GM12891 (cell line): ENCODE measurements at regions not wholly inside any gene's neighbourhood (a gene's known extent, or its start where the extent isn't known, plus 50 kb on each side); places are given as distances from the start of the nearest gene placed in this dataset.
"Not testable (repeated sequence)": the region's sequence is repeated elsewhere in the genome, so short reads cannot be mapped to it uniquely, and the experiment has no call there.

Experiments used
- DNase-seq: peaks from one replicate; pipeline ENCODE4 v3.0.0; 2011; ENCODE audit warnings: low spot score; ENCODE audit not compliant: insufficient read length
- FAIRE-seq: peaks from 2 replicates; lab custom pipeline; 2011; peaks lifted over from hg19 to GRCh38; lab: Jason Lieb, UNC
- PAX5 ChIP-seq: IDR thresholded peaks from 2 replicates; pipeline ENCODE4 v1.6.1; 2011; ENCODE audit warnings: low read length, moderate library complexity, mild to moderate bottlenecking; ENCODE audit not compliant: insufficient read depth, severe bottlenecking
- POLR2A ChIP-seq: IDR thresholded peaks from 2 replicates; pipeline ENCODE4 v1.6.1; 2011; ENCODE audit warnings: low read depth, low read length, control low read depth
- POLR2AphosphoS5 ChIP-seq: IDR thresholded peaks from 2 replicates; pipeline ENCODE4 v1.6.1; 2011; ENCODE audit warnings: low read depth, low read length, control low read depth
- POU2F2 ChIP-seq: IDR thresholded peaks from 2 replicates; pipeline ENCODE4 v1.6.1; 2011; ENCODE audit warnings: low read depth, mild to moderate bottlenecking, control low read depth, low read length, moderate library complexity
- SPI1 ChIP-seq: IDR thresholded peaks from 2 replicates; pipeline ENCODE4 v1.6.1; 2011; ENCODE audit warnings: low read depth, low read length, control low read depth
- TAF1 ChIP-seq: IDR thresholded peaks from 2 replicates; pipeline ENCODE4 v1.6.1; 2011; ENCODE audit warnings: low read depth, low read length, control low read depth

- TF ChIP-seq PAX5 (no peak), POU2F2 (no peak), TAF1 (no peak), POLR2A (no peak), POLR2AphosphoS5 (no peak), SPI1 (no peak)
- FAIRE-seq (no peak), DNase-seq (no peak)
Observed at GRCh38 chr9:115883467-115884329, 269.9 kb upstream of the PAPPA start.

DNA sequence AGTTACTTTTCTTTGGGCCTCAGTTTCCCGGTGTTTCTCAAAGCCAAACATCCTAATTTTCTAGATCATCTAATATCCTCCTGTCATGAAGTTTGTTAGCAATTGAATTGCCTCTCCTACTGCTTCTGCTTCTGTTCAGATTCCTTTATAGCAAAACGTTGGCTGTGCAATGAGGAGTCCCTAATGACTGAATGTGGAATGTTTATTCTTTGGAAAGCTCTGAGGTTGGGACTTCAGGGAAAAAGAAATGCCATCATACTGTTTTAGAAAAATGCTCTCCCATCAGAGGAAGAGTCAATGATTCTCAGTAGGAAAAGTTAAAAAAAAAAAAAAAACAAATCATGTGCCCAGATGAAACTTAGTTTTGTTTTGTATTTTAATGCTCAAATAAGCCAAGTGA, 268.7 kb upstream of the PAPPA start:
- DNase-seq (no peak), FAIRE-seq (no peak)
- TF ChIP-seq TAF1 (no peak), POLR2A (no peak), POLR2AphosphoS5 (no peak), POU2F2 (no peak), PAX5 (no peak), SPI1 (no peak)

DNA sequence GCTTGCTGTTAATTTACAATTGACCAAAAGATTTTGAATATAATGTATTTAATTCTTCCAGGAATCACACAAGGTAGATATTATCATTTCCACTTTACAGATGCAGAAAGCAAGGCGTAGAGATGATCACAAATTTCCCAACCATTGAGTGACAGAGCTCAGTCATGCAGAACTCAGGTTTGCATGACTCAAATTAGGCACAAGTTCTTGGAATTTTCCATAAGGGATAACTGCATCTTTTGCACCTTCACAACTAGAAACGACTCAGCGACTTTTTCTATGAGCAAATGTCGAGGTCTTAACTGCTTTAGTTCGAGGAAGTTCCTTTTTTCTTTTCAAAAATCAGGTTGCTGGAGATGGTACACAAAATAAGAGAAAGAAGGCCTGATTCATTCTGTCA, 265.5 kb upstream of the PAPPA start:
- no peak for TF ChIP-seq POLR2A
- no peak for TF ChIP-seq PAX5
- no peak for TF ChIP-seq TAF1
- FAIRE-seq (no peak), DNase-seq (no peak)

DNA sequence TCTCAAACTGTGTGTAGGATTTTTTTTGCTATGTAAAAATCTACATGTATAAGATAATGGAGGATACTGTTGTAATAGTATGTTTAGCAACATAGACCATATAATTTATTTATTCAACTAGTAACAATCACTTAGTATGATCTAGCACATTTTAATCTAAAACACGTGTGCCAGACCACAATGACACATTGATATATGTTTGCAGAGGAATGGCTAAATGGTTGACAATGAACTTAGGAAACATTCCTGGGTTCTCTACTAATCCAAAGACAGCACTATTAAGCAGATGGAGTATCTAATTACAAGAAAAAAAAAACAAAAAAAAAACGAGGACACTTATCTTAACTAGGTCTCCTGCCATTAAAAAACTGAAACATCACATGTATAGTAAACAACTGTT, 261.7 kb upstream of the PAPPA start:
- FAIRE-seq (no peak), DNase-seq (no peak)
- no peak for TF ChIP-seq SPI1
- TF ChIP-seq TAF1: no peak

GRCh38 chr9:115898478-115898877, 255.1 kb upstream of the PAPPA start:
- not testable (repeated sequence) for DNase-seq, FAIRE-seq

GRCh38 chr9:115900698-115901097, 252.9 kb upstream of the PAPPA start:
- TF ChIP-seq POLR2AphosphoS5 (no peak), TAF1 (no peak), POU2F2 (no peak), SPI1 (no peak), PAX5 (no peak), POLR2A (no peak)
- FAIRE-seq (no peak), DNase-seq (no peak)

- no peak for TF ChIP-seq SPI1
- TF ChIP-seq POLR2AphosphoS5: no peak
- no peak for TF ChIP-seq TAF1
- TF ChIP-seq POLR2A: no peak
- TF ChIP-seq PAX5: no peak
- no peak for DNase-seq
- no peak for FAIRE-seq
Observed at GRCh38 chr9:115910959-115911358, 242.6 kb upstream of the PAPPA start.

GRCh38 chr9:115912086-115912485, 241.5 kb upstream of the PAPPA start:
- DNase-seq: no peak
- TF ChIP-seq PAX5 (no peak), TAF1 (no peak), POU2F2 (no peak)
- no peak for FAIRE-seq

DNA sequence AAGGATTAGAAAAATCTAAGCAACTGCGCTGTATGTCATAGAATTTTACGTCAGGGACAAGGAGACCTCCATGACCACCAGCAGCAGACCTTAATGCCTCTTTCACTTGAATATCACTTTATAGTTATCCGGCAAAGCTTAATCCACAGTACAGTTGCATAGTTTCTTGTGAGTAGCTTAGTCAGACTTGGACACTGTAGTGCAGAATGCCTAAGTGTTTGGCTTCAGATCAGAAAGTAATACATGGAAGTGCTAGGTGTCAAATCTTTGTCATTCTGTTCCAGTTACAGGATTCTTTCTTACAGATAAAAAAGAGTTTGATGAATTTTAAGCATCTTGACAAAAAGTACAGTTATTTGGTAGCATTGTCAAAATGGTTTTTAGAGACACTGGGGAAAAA, 239.9 kb upstream of the PAPPA start:
- FAIRE-seq (no peak), DNase-seq (no peak)
- TF ChIP-seq POLR2A (no peak), TAF1 (no peak), PAX5 (no peak)

DNA sequence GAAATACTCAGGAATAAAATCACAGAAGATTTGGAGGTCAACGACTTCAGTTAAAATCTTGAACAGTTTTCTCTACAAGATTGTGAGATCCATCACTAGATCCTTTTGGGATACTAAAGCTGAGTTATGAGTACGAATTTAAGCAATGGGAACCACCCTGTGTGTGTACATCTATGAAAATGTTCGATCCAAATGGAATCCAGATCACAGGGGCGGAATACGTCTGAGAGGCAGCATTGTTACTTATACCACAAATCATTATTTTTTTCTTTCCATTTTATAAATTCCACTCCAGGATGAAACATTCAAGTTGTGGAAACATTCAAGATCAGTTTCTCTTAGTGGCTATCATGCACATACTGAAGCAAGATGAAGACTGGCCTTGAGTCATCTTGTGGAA, 239.3 kb upstream of the PAPPA start:
- no peak for FAIRE-seq
- DNase-seq: no peak
- TF ChIP-seq POU2F2 (no peak), POLR2A (no peak), POLR2AphosphoS5 (no peak), TAF1 (no peak), PAX5 (no peak), SPI1 (no peak)
